Mesothelial cell of epicardium (in vitro differentiated cells): ENCODE measurements at regions not wholly inside any gene's neighbourhood (a gene's known extent, or its start where the extent isn't known, plus 50 kb on each side); places are given as distances from the start of the nearest gene placed in this dataset.

Experiments used
- DNase-seq, 2 experiments: peaks; one replicate each; pipeline ENCODE4 v3.0.0; 2021; ENCODE audit warnings: low spot score in 2 of 2; ENCODE audit not compliant: unreplicated experiment in 2 of 2
- H3K27ac Mint-ChIP-seq: 2 replicates; pipeline ENCODE4 v1.8.0; 2021; ENCODE audit warnings: mixed read lengths
- H3K27me3 Mint-ChIP-seq: 2 replicates; pipeline ENCODE4 v1.8.0; 2021; ENCODE audit warnings: low read depth, mixed read lengths
- H3K36me3 Mint-ChIP-seq: 2 replicates; pipeline ENCODE4 v1.8.0; 2021; ENCODE audit warnings: mixed read lengths
- H3K4me1 Mint-ChIP-seq: 2 replicates; pipeline ENCODE4 v1.8.0; 2021; ENCODE audit warnings: mixed read lengths
- H3K4me3 Mint-ChIP-seq: 2 replicates; pipeline ENCODE4 v1.8.0; 2021; ENCODE audit warnings: mild to moderate bottlenecking, moderate library complexity, mixed read lengths
- H3K9me3 Mint-ChIP-seq: 2 replicates; pipeline ENCODE4 v1.8.0; 2021; ENCODE audit warnings: mixed read lengths
- CTCF ChIP-seq: fragments of 200-600 bp; sonication (generic); IDR thresholded peaks from one replicate; pipeline ENCODE4 v1.5.0; 2021; ENCODE audit warnings: antibody characterized with exemption; ENCODE audit not compliant: unreplicated experiment

- Mint-ChIP-seq H3K36me3 (no peaks in the 10 kb centered on the region), H3K9me3 (no peaks in the 10 kb centered on the region), H3K4me1 (peaks cover 7% of the 10 kb centered on the region), H3K27ac (no peak overlapping the region), H3K4me3 (no peak overlapping the region), H3K27me3 (no peaks in the 10 kb centered on the region)
- no peak for DNase-seq
- no peak for TF ChIP-seq CTCF
Measured at GRCh38 chr4:178696515-178696914, 1254.3 kb upstream of the AGA start.

DNA sequence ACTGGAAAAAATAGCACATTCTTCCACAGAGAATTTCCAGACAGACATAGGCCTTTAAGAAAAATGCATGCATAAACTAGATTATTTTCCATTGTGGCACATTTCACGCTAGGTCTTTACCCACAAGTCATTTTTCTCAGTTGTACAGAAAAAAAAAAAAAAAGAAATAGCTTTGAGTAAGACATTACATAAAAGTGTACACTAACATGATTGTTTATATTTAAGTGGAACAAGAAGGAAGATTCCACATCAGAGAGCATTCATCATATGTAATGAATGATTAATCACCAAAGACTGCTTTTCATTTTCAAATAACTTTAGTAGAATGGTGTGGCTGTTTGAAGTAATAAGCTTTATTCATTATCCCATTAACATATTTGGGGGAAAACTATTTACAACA is 1270.2 kb upstream of the AGA start:
- Mint-ChIP-seq H3K4me3 (no peak overlapping the region), H3K36me3 (no peaks in the 10 kb centered on the region), H3K4me1 (peaks cover 25% of the 10 kb centered on the region), H3K27ac (no peak overlapping the region), H3K9me3 (peaks cover 4% of the 10 kb centered on the region), H3K27me3 (no peaks in the 10 kb centered on the region)
- no peak for DNase-seq
- no peak for TF ChIP-seq CTCF

DNA sequence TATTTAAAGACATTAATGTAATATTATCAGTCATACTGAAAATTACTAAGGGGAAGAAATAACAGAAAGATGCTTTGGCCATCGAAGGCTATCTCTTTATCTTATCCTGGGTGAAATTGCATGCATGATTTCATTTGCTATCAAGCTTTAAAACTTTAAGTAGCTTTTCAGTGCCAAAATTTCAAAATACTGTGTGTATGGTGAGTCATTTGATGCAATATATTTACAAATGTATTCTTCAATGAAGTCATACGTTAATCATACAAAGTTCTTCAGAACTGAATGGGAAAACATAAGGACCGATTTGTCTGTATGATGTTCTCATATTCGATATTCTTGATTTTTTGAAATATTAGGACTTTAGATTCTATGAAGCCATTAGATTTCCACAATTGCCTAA is 1295.8 kb upstream of the AGA start:
- no peak overlapping the region for H3K27ac Mint-ChIP-seq
- H3K27me3 Mint-ChIP-seq = no peaks in the 10 kb centered on the region
- H3K4me3 Mint-ChIP-seq = no peak overlapping the region
- no peak for TF ChIP-seq CTCF
- no peaks in the 10 kb centered on the region for H3K36me3 Mint-ChIP-seq
- H3K9me3 Mint-ChIP-seq = no peaks in the 10 kb centered on the region
- no peak for DNase-seq
- peaks cover 2% of the 10 kb centered on the region for H3K4me1 Mint-ChIP-seq

DNA sequence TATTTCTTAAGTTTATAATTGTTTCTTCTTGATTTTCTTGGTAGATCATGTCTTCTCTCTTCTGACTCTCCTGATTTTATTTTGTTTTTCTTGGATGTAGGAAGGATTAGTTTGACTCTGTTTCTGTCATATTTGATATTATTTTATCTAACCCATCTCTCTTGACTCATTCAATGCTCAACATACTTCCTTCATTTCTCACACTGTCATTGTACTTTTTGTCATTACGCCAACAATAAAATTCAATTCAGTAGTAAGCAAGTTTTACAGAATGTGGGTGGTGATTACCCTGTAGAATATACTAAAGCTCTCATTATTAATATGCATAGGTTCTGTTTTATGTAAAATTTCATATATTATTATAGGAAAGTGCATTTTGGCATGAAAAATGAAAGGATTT is 1303.0 kb upstream of the AGA start:
- H3K36me3 Mint-ChIP-seq = no peaks in the 10 kb centered on the region
- no peaks in the 10 kb centered on the region for H3K4me1 Mint-ChIP-seq
- no peaks in the 10 kb centered on the region for H3K27me3 Mint-ChIP-seq
- H3K4me3 Mint-ChIP-seq = no peak overlapping the region
- TF ChIP-seq CTCF = no peak
- H3K9me3 Mint-ChIP-seq = no peaks in the 10 kb centered on the region
- no peak for DNase-seq
- no peak overlapping the region for H3K27ac Mint-ChIP-seq

DNA sequence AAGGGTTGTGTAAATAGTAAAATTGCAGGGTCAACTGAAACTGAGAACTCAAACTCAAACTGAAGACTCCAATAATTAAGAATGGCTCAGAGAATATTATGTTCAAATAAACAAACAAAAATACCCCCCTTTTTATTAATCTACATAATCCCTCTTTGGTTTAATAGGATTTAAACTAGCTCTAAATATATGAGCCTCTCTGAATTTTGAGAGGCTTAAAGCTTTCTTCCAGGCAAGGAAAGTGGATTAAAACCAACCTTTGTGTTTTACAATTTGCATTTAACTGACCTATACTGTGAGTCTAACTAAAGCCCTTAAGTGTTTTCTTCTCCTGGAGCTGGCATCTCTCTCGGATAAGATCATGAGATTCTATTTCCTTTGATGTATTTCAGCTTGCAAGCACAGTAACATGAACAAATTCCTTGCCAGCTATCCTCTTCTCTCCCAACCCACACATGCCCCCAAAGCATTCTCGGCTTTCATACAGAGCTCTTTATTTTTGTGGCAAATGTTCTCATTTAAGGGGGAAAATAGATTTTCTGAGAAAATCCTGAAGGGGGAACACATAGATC is 1310.8 kb upstream of the AGA start:
- H3K36me3 Mint-ChIP-seq = no peaks in the 10 kb centered on the region
- DNase-seq = no peak
- no peak overlapping the region for H3K4me3 Mint-ChIP-seq
- H3K9me3 Mint-ChIP-seq = peaks cover 3% of the 10 kb centered on the region
- TF ChIP-seq CTCF = no peak
- H3K27ac Mint-ChIP-seq = no peak overlapping the region
- peaks cover 8% of the 10 kb centered on the region for H3K4me1 Mint-ChIP-seq
- no peaks in the 10 kb centered on the region for H3K27me3 Mint-ChIP-seq

GRCh38 chr4:178778496-178778895 is 1336.3 kb upstream of the AGA start:
- Mint-ChIP-seq H3K27ac (no peak overlapping the region), H3K9me3 (no peaks in the 10 kb centered on the region), H3K27me3 (no peaks in the 10 kb centered on the region), H3K4me3 (no peak overlapping the region), H3K36me3 (no peaks in the 10 kb centered on the region), H3K4me1 (peaks cover 5% of the 10 kb centered on the region)
- DNase-seq = no peak
- TF ChIP-seq CTCF = no peak
